H1 (cell line): ENCODE measurements at regions not wholly inside any gene's neighbourhood (a gene's known extent, or its start where the extent isn't known, plus 50 kb on each side); places are given as distances from the start of the nearest gene placed in this dataset.

ENCODE experiments used
- CTCF ChIA-PET: fragments of 300-600 bp; sonication (Branson Sonifier 250); formaldehyde crosslinking; loops from one replicate; lab custom pipeline; 2021; ENCODE audit not compliant: partially characterized antibody; lab: Charles Lee
- POLR2A ChIA-PET: fragments of 300-600 bp; sonication (Branson Sonifier 250); formaldehyde crosslinking; loops from one replicate; lab custom pipeline; 2021; ENCODE audit warnings: inconsistent platforms; ENCODE audit not compliant: partially characterized antibody; lab: Charles Lee
- DNase-seq, 2 experiments: peaks; one replicate each; pipeline versions ENCODE4 v3.0.0 to v3.0.0-alpha.2; 2010 to 2022; ENCODE audit warnings: low spot score in 2 of 2, low read depth in 1 of 2, mixed read lengths in 1 of 2
- FAIRE-seq: peaks from 2 replicates; lab custom pipeline; 2011; peaks lifted over from hg19 to GRCh38; lab: Jason Lieb, UNC
- H2AFZ ChIP-seq: 2 replicates; pipeline ENCODE4 v1.8.1; 2012; ENCODE audit warnings: low read length, inconsistent platforms
- H2AK5ac ChIP-seq: 2 replicates; pipeline ENCODE4 v1.6.1; 2013; ENCODE audit warnings: low read depth, low read length
- H2BK120ac ChIP-seq: replicated peaks from 2 replicates; pipeline ENCODE3; 2013; ENCODE audit warnings: low read depth, low read length, inconsistent platforms
- H2BK12ac ChIP-seq: 2 replicates; pipeline ENCODE4 v1.6.1; 2013; ENCODE audit warnings: low read depth, low read length
- H2BK15ac ChIP-seq: 2 replicates; pipeline ENCODE4 v1.6.1; 2013; ENCODE audit warnings: low read length
- H2BK20ac ChIP-seq: 2 replicates; pipeline ENCODE4 v1.6.1; 2013; ENCODE audit warnings: low read length
- H2BK5ac ChIP-seq: 2 replicates; pipeline ENCODE4 v1.6.1; 2013; ENCODE audit warnings: low read depth, low read length
- H3K14ac ChIP-seq: 2 replicates; pipeline ENCODE4 v1.6.1; 2013; ENCODE audit warnings: inconsistent platforms; ENCODE audit not compliant: insufficient read length
- H3K18ac ChIP-seq: 2 replicates; pipeline ENCODE4 v1.6.1; 2013; ENCODE audit warnings: low read length; ENCODE audit errors: extremely low read depth
- H3K23ac ChIP-seq: 2 replicates; pipeline ENCODE4 v1.6.1; 2013; ENCODE audit warnings: inconsistent platforms; ENCODE audit not compliant: insufficient read length
- H3K23me2 ChIP-seq: 2 replicates; pipeline ENCODE4 v1.6.1; 2013; ENCODE audit warnings: low read depth, low read length
- H3K27ac ChIP-seq: 2 replicates; pipeline ENCODE4 v1.6.1; 2011; ENCODE audit warnings: low read depth, low read length, inconsistent platforms
- H3K27me3 ChIP-seq, 4 experiments: replicated peaks in 1 of 4; 1 replicate in 1 of 4; 2 replicates in 3 of 4; pipeline versions ENCODE4 v1.6.1 to v1.8.1; 2011 to 2013; ENCODE audit warnings: low read length in 3 of 4, mild to moderate bottlenecking in 3 of 4, inconsistent platforms in 2 of 4, mixed read lengths in 2 of 4, moderate library complexity in 1 of 4; ENCODE audit not compliant: control insufficient read depth in 3 of 4, insufficient read depth in 3 of 4; ENCODE audit errors: extremely low read depth in 1 of 4
- H3K36me3 ChIP-seq, 4 experiments: 2 replicates each; pipeline versions ENCODE4 v1.6.1 to v1.8.1; 2011 to 2013; ENCODE audit warnings: mild to moderate bottlenecking in 4 of 4, low read length in 3 of 4, moderate library complexity in 2 of 4, control low read depth in 1 of 4, inconsistent platforms in 1 of 4; ENCODE audit not compliant: insufficient read depth in 4 of 4, control insufficient read depth in 2 of 4
- H3K4ac ChIP-seq: replicated peaks from 2 replicates; pipeline ENCODE3; 2013; ENCODE audit warnings: low read length, low read depth, mixed read lengths, inconsistent platforms; ENCODE audit not compliant: insufficient read length
- H3K4me1 ChIP-seq, 4 experiments: replicated peaks in 1 of 4; 1 replicate in 1 of 4; 2 replicates in 3 of 4; pipeline versions ENCODE4 v1.6.1 to v1.8.1; 2011 to 2013; ENCODE audit warnings: low read length in 3 of 4, inconsistent platforms in 2 of 4, mixed read lengths in 1 of 4; ENCODE audit not compliant: insufficient read depth in 4 of 4, control insufficient read depth in 3 of 4
- H3K4me2 ChIP-seq, 2 experiments: 2 replicates each; pipeline versions ENCODE4 v1.6.1 to v1.8.1; 2011 to 2013; ENCODE audit warnings: low read depth in 2 of 2, low read length in 2 of 2, control low read depth in 1 of 2, inconsistent platforms in 1 of 2, mild to moderate bottlenecking in 1 of 2; ENCODE audit not compliant: insufficient read depth in 1 of 2
- H3K4me3 ChIP-seq, 4 experiments: fragments of 200-600, 300-600 bp in 1 of 4; sonication (generic), shearing (Covaris generic), sonication (Bioruptor Twin) in 1 of 4; 2 replicates each; pipeline versions ENCODE4 v1.5.1 to v1.8.1; 2011 to 2016; ENCODE audit warnings: low read length in 4 of 4, low read depth in 3 of 4, control low read depth in 2 of 4, inconsistent platforms in 2 of 4, mild to moderate bottlenecking in 2 of 4, mixed read lengths in 1 of 4, moderate library complexity in 1 of 4; ENCODE audit not compliant: insufficient read depth in 2 of 4; ENCODE audit errors: extremely low read depth in 1 of 4
- H3K56ac ChIP-seq: replicated peaks from 2 replicates; pipeline ENCODE3; 2013; ENCODE audit warnings: low read depth, mild to moderate bottlenecking, mixed read lengths, low read length, inconsistent platforms; ENCODE audit not compliant: insufficient read length
- H3K79me1 ChIP-seq: 2 replicates; pipeline ENCODE4 v1.6.1; 2013; ENCODE audit warnings: low read depth, low read length, control low read depth
- H3K79me2 ChIP-seq, 2 experiments: 2 replicates each; pipeline versions ENCODE4 v1.6.1 to v1.8.1; 2012 to 2013; ENCODE audit warnings: low read length in 2 of 2, mild to moderate bottlenecking in 2 of 2, inconsistent platforms in 1 of 2; ENCODE audit not compliant: insufficient read depth in 2 of 2, control insufficient read depth in 1 of 2
- H3K9ac ChIP-seq, 4 experiments: replicated peaks in 1 of 4; 1 replicate in 1 of 4; 2 replicates in 3 of 4; pipeline versions ENCODE4 v1.6.1 to v1.8.1; 2011 to 2013; ENCODE audit warnings: low read depth in 3 of 4, low read length in 3 of 4, control low read depth in 2 of 4, mild to moderate bottlenecking in 2 of 4, moderate library complexity in 2 of 4, inconsistent platforms in 1 of 4; ENCODE audit errors: extremely low read depth in 1 of 4
- H3K9me3 ChIP-seq, 2 experiments: 2 replicates each; pipeline versions ENCODE4 v1.6.1 to v1.8.1; 2012 to 2013; ENCODE audit warnings: mild to moderate bottlenecking in 2 of 2, moderate library complexity in 2 of 2, control low read depth in 1 of 2, inconsistent platforms in 1 of 2, low read depth in 1 of 2, low read length in 1 of 2, mixed read lengths in 1 of 2; ENCODE audit not compliant: insufficient read depth in 2 of 2
- H4K20me1 ChIP-seq, 2 experiments: replicated peaks in 1 of 2; 2 replicates each; pipeline versions ENCODE3 to v1.8.1; 2011 to 2013; ENCODE audit warnings: inconsistent platforms in 2 of 2, low read length in 2 of 2, mild to moderate bottlenecking in 1 of 2; ENCODE audit not compliant: insufficient read depth in 2 of 2, control insufficient read depth in 1 of 2
- H4K5ac ChIP-seq: 2 replicates; pipeline ENCODE4 v1.6.1; 2013; ENCODE audit warnings: low read length, low read depth, mixed read lengths, inconsistent platforms; ENCODE audit not compliant: insufficient read length
- H4K8ac ChIP-seq: 2 replicates; pipeline ENCODE4 v1.8.0; 2013; ENCODE audit warnings: mild to moderate bottlenecking, moderate library complexity, low read length, inconsistent platforms; ENCODE audit not compliant: insufficient read depth; ENCODE audit errors: extremely low read depth
- H4K91ac ChIP-seq: replicated peaks from 2 replicates; pipeline ENCODE3; 2013; ENCODE audit warnings: low read length, mixed read lengths, inconsistent platforms; ENCODE audit not compliant: insufficient read length
- E2F6 ChIP-seq: IDR thresholded peaks from 2 replicates; pipeline ENCODE4 v1.6.1; 2012; ENCODE audit warnings: inconsistent platforms
- KDM5A ChIP-seq: fragments of 200-600 bp; IDR thresholded peaks from 2 replicates; pipeline ENCODE4 v1.7.1; 2012; ENCODE audit warnings: mild to moderate bottlenecking, low read length, inconsistent platforms, mixed read lengths
- POLR2AphosphoS5 ChIP-seq: IDR thresholded peaks from 2 replicates; pipeline ENCODE4 v1.6.1; 2011; ENCODE audit warnings: low read depth, low read length
- RNF2 ChIP-seq: fragments of 200-900, 300-1000 bp; sonication (generic); IDR thresholded peaks from 2 replicates; pipeline ENCODE4 v1.7.1; 2016; ENCODE audit warnings: borderline replicate concordance, low read depth, mild to moderate bottlenecking, antibody characterized with exemption, low read length; ENCODE audit not compliant: poor library complexity, severe bottlenecking; ENCODE audit errors: missing control alignments

GRCh38 chr13:50679321-50679720 lies 164.2 kb downstream of the DLEU7 start:
- Histone ChIP-seq H3K79me1 (no peaks in the 10 kb centered on the region; the same call in 1 of the 2 replicates), H2BK12ac (no peak overlapping the region), H4K5ac (no peak overlapping the region), H3K4me1 (no peaks in the 10 kb centered on the region), H2BK5ac (no peak overlapping the region), H3K18ac (no peak overlapping the region), H3K23me2 (no peaks in the 10 kb centered on the region), H3K27me3 (no peaks in the 10 kb centered on the region), H3K9ac (no peak overlapping the region), H2BK20ac (no peak overlapping the region), H3K4me2 (no peak overlapping the region), H3K79me2 (no peaks in the 10 kb centered on the region), H3K4me3 (no peak overlapping the region), H2AK5ac (no peak overlapping the region), H2BK15ac (no peak overlapping the region), H4K91ac (no peak overlapping the region), H3K14ac (no peak overlapping the region), H4K20me1 (no peaks in the 10 kb centered on the region), H3K27ac (no peak overlapping the region), H2AFZ (no peak overlapping the region), H3K9me3 (peaks cover 0 to 7% of the 10 kb centered on the region in 2 experiments; a peak in 3 of 4 replicates), H3K4ac (no peak overlapping the region), H3K23ac (no peak overlapping the region), H3K36me3 (no peaks in the 10 kb centered on the region; a peak in 1 of 8 replicates), H3K56ac (no peak overlapping the region), H2BK120ac (no peak overlapping the region), H4K8ac (no peak overlapping the region)
- FAIRE-seq (no peak), DNase-seq (no peak)
- ChIA-PET CTCF (no interaction called here), POLR2A (interaction anchor here (1.5 kb wide), 1 partner anchor 10 kb away, joined by 3 read pairs; no protein-coding TSS in a partner anchor)
- no peak for TF ChIP-seq POLR2AphosphoS5
- TF ChIP-seq RNF2: no peak
- no peak for TF ChIP-seq KDM5A
- TF ChIP-seq E2F6: no peak
